GM18870 (cell line): ENCODE measurements at regions not wholly inside any gene's neighbourhood (a gene's known extent, or its start where the extent isn't known, plus 50 kb on each side); places are given as distances from the start of the nearest gene placed in this dataset.
"Not testable (repeated sequence)": the region's sequence is repeated elsewhere in the genome, so short reads cannot be mapped to it uniquely, and the experiment has no call there.

ENCODE experiments used
- ATAC-seq: cut with Tn5 transposase; IDR thresholded peaks from one replicate; pipeline ENCODE4 v1.9.1; 2021; ENCODE audit warnings: moderate library complexity; ENCODE audit not compliant: unreplicated experiment

DNA sequence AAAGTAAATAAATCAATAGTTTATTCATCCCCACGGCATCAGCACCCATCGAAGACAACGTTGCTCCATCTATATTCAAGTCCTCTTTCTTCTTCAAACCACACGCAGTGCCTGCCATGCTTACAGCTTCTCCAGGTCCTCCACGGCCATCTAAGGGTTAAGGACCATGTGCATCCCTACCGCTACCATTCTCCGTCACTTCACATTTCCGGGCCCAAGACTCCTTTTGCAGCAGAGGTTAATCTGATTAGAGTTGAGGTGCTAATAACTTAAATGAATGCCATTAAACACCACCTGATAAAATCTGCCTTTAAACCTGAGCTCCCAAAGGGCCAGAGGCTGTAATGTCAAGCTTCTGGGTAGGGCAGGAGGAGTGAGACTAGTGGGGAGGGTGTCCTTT is 79.7 kb upstream of the CCND2 start:
- no peak for ATAC-seq

DNA sequence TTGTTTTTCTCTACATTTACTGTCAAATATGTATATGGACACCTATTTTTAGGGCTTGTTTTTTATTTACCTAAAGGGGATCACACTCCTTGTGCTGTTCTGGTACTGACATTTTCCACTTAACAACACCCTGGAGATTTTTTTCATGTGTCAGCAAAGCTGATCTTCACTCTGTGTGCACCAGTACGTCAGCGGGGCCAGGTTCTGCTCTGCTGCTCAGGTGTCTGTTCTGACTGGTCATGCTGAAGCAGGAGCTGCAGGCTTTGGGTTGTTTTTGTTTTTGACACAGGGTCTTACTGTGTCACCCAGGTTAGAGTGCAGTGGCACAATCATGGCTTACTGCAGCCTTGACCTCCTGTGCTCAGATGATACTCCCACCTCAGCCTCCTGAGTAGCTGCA is 81.9 kb upstream of the CCND2 start:
- ATAC-seq: no peak

DNA sequence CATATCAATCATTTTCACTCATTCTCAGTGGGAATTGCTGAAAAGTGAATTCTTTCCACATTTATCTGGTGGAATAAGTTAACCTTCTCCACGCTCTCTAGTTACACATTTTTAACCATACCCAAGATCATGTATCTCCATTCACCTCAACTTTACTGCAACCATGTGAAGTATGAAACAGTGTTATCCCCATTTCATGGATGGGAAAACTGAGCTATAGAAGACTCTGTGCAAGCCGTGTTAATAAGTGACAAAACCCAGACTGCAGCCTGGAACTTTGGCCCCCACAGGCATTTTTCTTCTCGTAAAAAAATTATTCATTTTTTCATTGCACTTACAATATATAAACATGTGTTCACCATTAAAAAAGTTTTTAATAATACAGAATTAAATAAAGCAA is 82.4 kb upstream of the CCND2 start:
- ATAC-seq: no peak

DNA sequence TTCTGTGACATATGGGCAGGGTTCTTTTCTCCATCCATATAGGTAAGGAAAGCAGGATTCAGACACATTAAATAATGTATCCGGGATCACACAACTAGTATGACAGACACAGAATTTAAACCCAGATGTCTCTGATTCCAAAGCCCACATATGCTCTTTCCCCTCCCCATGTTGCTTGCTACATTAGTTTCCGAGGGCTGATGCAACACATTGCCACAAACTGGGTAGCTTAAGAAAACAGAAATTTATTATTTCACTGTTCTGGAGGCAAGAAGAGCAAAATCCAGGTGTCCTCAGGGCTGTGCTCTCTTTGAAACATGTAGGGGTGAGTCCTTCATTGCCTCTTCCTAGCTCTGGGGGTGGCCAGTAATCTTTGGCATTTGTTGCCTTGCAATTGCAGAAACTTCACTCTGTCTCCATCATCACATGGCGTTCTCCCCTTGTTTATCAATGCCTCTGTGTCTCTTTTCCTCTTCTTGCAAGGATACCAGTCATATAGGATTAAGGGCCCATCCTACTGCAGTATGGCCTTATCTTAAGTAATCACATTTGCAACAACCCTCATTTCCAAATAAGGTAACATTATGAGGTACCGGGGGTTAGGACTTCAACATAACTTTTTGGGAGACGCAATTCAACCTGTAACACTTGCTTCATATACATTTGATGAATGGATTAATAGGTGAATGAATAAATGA is 83.0 kb upstream of the CCND2 start:
- ATAC-seq: no peak

DNA sequence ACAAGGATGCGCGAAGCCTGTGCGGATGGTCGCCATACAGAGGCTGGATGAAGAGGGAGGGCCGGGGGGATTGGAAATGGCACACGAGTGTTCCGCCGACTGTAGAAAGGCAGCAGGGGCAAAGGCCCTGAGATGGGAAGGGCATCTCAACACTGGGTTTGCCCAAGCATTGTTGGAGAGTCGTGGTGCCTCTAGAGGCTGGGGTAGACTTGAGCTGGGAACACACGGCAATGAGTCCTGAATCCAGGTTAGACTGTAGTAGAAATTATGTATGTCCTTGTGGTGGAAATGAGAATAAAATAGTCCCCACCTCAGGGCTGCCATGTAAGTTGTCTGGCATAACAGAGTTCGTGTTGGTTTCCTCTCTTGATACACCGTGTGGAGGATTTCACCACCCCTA is 83.8 kb upstream of the CCND2 start:
- ATAC-seq: no peak

DNA sequence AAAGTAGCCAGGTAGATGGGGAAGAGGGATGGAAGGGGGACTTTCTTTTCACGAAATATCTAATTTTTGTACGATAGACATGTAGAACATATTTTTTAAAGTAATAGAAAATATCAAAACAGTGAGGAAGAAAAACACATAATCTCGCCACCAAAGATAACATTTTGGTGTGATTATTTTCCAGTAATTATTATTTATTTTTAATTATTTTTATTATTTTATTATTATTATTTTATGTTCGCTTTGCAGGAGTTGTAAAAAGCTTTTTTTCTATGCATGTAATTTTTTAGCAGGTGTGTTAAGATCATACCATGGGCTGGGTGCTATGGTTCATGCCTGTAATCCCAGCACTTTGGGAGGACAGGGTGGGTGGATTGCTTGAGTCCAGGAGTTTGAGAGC is 85.6 kb upstream of the CCND2 start:
- ATAC-seq: no peak

DNA sequence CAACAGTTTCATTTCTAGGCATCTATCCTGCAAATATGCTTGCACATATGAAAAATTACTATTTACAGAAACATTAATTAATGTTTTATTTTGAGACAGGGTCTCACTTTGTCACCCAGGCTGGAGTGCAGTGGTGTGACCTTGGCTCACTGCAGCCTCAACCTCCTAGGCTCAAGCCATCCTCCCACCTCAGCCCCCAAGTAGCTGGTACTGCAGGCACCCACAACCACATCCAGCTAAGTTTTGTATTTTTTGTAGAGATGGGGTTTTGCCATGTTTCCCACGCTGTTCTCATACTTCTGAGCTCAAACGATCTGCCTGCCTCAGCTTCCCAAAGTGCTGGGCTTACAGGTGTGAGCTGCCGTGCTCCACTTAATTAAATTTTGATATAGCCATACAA is 86.2 kb upstream of the CCND2 start:
- not testable (repeated sequence) for ATAC-seq

DNA sequence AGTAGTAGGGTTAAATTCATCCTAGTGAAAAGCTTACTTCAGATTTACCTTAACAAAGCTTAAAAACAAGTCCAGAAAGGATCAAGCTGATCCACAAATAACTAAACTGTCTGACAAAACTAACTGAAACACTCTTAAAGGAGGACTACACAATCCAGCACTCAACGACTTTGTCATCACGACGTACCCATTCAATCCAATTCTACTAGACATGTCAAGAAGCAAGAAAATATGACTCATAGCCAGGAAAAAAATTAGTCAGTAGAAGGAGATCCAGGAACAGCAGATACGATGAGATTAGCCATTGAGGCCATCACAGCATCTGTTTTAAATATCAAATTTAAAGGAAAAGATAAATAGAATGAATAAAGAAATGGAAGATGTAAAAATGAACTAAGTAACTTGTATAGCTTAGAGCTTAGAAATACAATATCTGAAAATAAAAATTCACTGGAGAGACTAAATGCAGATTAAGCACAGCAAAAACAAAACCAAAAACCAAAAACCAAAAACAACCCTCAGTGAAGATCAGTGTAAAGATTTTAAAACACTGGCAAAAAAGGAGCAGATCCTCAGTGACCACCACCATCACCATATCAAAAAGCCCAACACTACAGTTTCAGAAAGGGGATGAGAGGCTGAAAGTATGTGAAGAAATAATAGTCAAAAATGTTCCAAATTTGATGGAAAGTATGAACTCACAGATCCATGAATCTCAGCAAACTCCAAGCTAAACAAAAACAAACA is 95.0 kb upstream of the CCND2 start:
- ATAC-seq: no peak

DNA sequence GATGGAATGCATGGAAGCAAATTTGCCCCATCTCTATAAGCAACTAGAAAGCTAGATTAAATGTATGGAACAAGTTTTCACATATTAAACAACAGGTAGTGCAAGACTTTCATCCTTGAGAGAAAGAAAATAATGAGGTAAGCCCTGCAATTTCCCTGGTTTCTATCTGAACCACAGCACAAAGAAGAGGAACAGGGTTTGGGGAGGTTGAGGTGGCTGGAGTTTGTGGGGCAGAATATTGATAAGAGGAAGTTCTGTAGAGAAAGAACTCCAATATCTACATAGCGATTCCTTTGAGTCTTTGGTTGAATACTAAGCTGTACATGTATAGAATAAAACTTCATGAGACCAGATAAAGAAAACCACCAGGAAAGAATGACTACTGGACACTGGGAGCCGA is 96.3 kb upstream of the CCND2 start:
- ATAC-seq: no peak

DNA sequence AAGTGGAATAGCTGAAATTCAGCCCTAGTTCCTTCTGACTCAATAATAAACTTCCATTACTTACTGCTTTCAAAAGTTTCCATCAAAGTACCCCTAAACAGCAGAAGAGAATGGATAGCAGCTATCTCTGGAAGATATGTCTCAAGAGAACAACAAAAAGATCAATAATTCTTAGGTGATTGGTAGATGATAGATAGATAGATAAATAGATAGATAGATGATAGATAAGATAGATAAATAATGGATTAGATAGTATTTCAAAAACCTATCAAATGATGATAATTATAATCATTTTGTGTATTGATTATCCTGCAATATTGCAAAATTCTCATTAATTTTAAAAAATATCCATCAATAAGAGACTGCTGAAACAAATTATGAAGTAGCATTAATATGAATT is 97.4 kb upstream of the CCND2 start:
- no peak for ATAC-seq

DNA sequence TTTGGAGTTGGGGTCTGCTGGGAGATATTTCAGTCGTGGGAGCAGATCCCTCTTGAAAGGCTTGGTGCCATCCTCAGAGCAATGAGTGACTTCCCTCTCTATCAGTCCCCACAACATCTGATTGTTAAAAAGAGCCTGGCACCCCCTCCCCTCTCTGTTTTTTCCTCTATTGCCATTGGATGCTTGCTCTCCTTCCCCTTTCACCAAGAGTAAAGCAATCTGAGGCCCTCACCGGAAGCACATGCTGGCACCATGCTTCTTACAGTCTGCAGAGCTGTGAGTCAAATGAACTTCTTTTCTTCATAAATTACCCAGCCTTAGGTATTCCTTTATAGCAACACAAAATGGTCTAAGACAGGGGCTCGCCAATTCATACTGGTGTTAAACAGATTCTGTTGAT is 99.1 kb upstream of the CCND2 start:
- ATAC-seq: no peak

DNA sequence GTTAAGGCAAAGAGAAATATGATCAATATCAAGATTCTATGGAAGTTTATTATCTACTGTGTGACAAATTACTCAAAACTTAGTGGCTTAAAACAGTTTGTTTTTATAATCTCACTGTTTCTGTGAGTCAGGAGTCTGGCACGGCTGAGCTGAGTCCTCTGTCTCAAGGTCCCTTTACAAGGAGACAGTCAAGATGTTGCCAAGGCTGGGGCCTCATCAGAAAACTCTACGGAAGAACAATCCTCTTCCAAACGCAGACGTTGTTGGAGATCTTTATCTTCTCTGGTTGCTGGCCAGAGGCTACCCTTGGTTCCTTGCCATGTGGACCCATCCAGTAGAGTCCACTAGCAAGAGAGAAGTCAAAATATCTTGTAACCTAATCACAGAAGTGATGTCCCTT is 100.6 kb upstream of the CCND2 start:
- ATAC-seq: no peak

DNA sequence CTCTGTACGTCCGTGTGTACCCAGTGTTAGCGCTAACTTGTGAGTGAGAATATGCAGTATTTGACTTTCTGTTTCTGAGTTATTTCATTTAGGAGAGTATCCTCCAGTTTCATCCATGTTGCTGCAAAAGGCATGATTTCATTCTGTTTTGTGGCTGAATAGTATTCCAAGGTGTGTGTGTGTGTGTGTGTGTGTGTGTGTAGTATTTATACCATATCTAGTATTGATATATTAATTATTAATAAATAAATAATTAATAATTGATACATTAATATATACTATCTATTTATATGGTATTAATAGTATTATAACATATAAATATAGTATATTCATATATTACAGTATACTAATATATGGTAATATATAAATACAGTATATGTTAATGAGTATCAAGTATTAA is 101.8 kb upstream of the CCND2 start:
- ATAC-seq: no peak

DNA sequence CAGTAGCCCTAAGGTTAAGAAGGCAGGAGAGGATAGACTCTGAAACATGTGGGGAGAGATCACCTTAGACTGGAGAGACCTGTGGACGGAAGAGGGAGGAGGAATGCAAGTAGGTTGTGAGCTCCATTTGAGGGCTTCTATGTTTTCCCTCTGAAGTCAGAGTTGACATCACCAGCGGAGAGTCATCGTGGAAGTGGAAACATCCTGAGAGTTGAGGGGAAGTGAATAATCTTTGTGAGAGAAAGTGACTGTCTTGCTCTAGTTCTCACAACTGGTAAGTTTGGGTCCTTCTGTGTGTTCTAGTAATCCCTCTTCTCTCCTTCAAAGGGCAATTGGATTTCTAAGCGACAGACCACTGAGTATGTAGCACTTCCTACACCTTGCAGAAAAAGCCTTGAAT is 103.6 kb upstream of the CCND2 start:
- no peak for ATAC-seq

DNA sequence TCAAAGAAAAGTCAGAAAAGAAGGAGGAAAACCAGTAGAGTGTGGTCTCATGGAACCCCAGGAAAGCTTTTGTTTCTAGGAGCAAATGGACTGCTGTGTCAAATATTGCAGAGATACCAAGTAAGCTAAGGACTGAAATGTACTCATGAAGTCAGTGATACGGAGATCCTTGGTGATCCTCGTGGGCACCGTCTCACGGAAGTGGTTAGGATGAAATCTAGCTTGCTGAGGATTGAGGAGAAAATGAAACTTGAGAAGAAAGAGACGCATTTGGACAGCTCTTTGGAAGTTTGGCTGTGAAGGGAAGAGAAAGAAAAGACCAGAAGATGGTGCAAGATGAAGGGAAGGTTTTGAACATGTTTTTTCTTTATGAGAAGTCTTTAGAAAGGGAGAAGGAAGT is 104.0 kb upstream of the CCND2 start:
- no peak for ATAC-seq

DNA sequence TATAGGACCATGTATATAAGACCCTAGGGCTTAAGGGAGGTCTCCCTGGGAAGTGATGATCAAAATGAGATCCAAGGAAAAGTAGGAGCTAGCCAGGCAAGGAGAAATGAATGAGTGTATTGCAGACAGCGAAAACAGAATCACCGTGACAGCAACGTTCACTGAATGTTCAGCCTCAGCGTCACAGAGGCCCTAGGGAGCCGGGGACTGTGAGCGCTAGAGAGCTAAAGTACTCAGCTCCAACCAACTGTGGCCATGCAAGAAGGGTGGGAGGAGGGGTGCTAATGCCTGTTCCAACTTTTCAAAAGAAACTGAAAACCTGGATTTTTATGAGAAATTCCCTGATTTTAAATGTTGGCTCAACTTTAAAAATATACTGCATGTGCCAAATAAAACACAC is 105.5 kb upstream of the CCND2 start:
- ATAC-seq: no peak

DNA sequence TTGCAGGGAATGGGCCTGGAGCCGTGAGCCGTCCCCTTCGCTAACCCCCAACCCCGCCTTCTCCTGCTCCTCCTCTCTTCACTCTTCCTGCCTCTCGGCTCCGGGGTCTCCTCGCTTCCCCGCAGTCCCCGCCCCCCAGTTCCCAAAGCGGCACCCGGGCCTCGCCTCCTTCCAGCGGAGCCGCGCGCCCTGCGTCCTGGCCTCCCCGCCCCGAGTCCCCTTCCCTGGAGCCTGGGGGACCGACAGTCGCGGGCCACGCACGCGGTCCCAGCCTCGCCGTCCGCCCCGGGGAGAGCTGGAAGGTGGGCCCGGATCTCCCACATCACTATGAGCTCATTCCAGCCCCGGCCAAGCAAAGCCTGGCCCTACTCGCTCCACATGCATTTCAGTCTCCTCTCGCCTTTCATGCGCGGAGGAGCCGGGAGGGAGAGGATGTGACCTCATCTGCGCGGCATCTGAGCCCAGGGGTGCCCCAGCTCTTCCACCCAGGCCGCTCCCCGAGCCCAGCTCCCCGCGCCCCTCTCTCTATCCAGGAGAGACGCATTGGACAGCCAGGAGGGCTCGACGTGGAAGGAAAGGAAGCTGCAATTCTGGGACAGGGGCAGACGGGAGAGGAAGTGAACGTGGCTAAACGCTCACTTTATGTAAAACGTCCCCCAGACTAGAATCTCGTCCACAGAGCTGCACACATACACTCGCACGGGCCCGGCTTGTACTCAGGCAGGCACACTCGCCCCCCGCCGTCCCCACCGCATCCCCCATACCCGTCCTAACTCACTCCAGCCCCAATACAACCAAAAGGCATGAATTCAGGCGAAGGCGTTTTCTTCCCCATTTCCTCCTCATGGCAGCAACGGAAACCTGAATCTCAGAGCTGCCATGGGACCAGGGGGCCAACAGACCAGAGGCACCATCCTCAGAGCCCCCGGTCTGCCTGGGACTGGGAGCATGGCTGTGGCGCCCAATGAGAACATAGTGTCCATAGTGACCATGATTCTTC is 108.7 kb upstream of the CCND2 start:
- ATAC-seq: no peak

DNA sequence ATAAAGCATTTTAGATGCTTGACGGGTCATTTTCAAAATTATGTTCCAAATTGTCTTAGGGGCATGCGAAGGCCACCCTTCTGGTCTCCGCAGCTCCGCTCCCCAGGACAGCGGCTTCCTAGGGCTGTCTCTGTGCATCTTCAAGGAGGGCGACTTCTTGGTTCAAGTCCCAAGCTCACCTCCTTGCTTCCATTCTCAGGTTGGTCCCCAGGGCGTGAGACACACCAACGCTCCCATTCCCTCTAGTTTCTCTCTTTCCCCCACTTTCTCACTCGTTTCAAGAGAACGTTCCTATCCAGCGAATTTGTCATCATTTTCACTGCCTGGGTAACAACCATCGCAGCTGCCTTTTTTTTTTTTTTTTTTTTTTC is 109.4 kb upstream of the CCND2 start:
- no peak for ATAC-seq

DNA sequence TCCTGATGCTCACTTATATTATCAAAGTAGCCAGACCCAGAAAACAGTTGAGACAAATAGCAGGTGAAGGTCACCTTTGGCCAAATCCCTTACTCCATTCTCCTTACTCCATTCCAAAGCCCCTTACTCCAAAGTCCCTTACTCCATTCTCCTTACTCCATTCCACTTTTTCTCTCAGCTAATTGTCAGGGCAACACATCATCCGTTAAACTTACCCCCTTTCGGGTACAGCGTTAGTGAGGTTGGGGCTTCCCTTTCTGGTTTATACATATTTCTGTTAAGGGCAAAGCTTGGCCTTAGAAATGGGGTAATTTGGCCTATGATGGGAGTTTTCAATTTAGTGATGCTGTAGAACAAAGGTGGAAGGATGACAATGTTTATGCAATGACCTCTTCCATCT is 111.8 kb upstream of the CCND2 start:
- no peak for ATAC-seq

DNA sequence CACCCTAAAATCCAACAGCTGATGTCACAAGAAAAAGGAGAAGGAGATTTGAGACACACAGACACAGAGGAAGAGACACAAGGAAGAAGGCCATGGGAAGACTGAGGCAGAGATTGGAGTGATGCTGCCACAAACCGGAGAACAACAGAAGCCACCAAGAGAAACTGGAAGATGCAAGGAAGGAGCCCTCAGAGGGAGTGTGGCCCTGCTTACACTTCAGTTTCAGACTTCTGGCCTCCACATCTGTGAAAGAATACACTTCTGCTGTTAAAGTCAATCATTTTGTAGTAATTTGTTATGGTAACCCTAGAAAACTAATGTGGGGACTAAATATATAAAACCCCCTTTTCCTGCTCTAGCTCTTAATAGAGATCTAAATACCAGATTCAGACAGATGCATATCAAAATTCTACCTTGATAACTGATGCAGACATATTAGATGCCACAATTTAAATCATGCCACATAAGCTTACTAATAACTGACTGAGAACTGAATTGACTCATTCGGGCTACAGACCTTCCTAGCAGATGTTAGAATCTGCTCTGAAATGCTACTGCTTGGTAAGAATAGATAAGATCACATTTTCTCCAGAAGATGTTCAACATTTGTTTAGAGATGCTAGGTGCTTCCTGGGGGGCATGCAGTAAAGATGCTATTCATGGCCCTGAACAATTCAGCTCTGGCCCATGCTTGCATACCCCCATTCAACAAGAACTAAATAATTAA is 113.1 kb upstream of the CCND2 start:
- no peak for ATAC-seq

DNA sequence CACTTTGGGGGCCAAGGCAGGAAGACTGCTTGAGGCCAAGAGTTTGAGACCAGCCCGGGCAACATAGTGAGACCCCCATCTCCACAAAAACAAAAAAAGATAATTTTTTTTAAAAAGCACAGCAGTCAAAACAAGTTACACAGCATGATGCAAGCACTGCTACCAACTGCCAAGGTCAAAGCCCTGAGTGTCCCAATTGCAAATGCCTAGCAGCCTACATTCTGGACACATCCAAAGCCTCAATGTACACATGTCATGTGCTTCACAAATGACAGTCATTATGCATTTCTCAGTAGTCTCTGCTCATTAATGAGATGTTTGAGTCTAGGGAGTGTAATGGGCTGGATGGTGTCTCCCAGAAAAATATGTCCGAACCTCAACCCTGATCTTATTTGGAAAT is 113.7 kb upstream of the CCND2 start:
- ATAC-seq: no peak
